Natural killer cell (primary cell): ENCODE measurements at regions not wholly inside any gene's neighbourhood (a gene's known extent, or its start where the extent isn't known, plus 50 kb on each side); places are given as distances from the start of the nearest gene placed in this dataset.

ENCODE experiments used
- ATAC-seq, 3 donors: fragments of 150-1000 bp in 2 of 3; fragments of 200-7000 bp in 1 of 3; cut with Tn5 transposase; 1 replicate in 1 of 3; 2 replicates in 2 of 3; pipeline ENCODE4 v1.10.0; 2021; ENCODE audit warnings: mild to moderate bottlenecking in 2 of 3, moderate library complexity in 2 of 3
- DNase-seq, 2 donors: peaks; one replicate each; pipeline versions ENCODE4 v3.0.0 to v3.0.0-alpha.2; 2013 to 2021; ENCODE audit warnings: mixed read lengths in 1 of 2
- H3K27ac ChIP-seq: one replicate; pipeline ENCODE4 v1.5.1; 2013; ENCODE audit warnings: mild to moderate bottlenecking, low read length
- H3K27me3 ChIP-seq: one replicate; pipeline ENCODE4 v1.6.1; 2013; ENCODE audit warnings: low read length; ENCODE audit not compliant: control insufficient read depth, insufficient read depth
- H3K36me3 ChIP-seq: one replicate; pipeline ENCODE4 v1.6.1; 2013; ENCODE audit warnings: low read length; ENCODE audit not compliant: control insufficient read depth, insufficient read depth
- H3K4me1 ChIP-seq: one replicate; pipeline ENCODE4 v1.6.1; 2013; ENCODE audit warnings: low read length; ENCODE audit not compliant: control insufficient read depth, insufficient read depth
- H3K4me3 ChIP-seq: one replicate; pipeline ENCODE4 v1.5.1; 2013; ENCODE audit warnings: low read length
- H3K9me3 ChIP-seq: one replicate; pipeline ENCODE4 v1.6.1; 2013; ENCODE audit warnings: low read length; ENCODE audit not compliant: control insufficient read depth, insufficient read depth
- H3K27ac Mint-ChIP-seq, 2 donors: one replicate each; pipeline ENCODE4 v1.8.0; 2022; ENCODE audit warnings: mild to moderate bottlenecking in 2 of 2, mixed read lengths in 2 of 2, moderate library complexity in 1 of 2
- H3K27me3 Mint-ChIP-seq, 2 donors: one replicate each; pipeline ENCODE4 v1.8.0; 2022; ENCODE audit warnings: low read depth in 2 of 2, mixed read lengths in 2 of 2
- H3K36me3 Mint-ChIP-seq: one replicate; pipeline ENCODE4 v1.8.0; 2022; ENCODE audit warnings: mixed read lengths
- H3K4me1 Mint-ChIP-seq, 2 donors: one replicate each; pipeline ENCODE4 v1.8.0; 2022; ENCODE audit warnings: mixed read lengths in 2 of 2
- H3K4me3 Mint-ChIP-seq: one replicate; pipeline ENCODE4 v1.8.0; 2022; ENCODE audit warnings: mild to moderate bottlenecking, moderate library complexity, mixed read lengths
- H3K9me3 Mint-ChIP-seq, 2 donors: one replicate each; pipeline ENCODE4 v1.8.0; 2022; ENCODE audit warnings: mixed read lengths in 2 of 2
- WGBS: methylation state at CpG from one replicate; pipeline ENCODE4 v1.1.7; 2013; ENCODE audit warnings: missing lambda C conversion rate; ENCODE audit not compliant: insufficient coverage; 5-methylcytosine and 5-hydroxymethylcytosine counted together
- intact Hi-C: fragments of 100-400 bp; cut with micrococcal nuclease; formaldehyde crosslinking; loops from one replicate; pipeline ENCODE4 v1.14.2; 2022
- TF ChIP-seq, protein P1 (sequence below): fragments of 200-600 bp; IDR thresholded peaks from one replicate; pipeline ENCODE4 v1.8.0; 2022; ENCODE audit warnings: antibody characterized with exemption

- no peaks in the 10 kb centered on the region for H3K4me1 ChIP-seq
- no peaks in the 10 kb centered on the region for H3K27me3 ChIP-seq
- no peaks in the 10 kb centered on the region for H3K36me3 Mint-ChIP-seq
- intact Hi-C loops: no loop called here
- DNase-seq (no peak), ATAC-seq (no peak)
- H3K4me1 Mint-ChIP-seq: no peaks in the 10 kb centered on the region
- H3K27ac Mint-ChIP-seq: no peak overlapping the region
- 89% methylated on average over 8 of the region's 8 CpGs for WGBS
- peaks cover 3 to 5% of the 10 kb centered on the region in 2 donors for H3K9me3 Mint-ChIP-seq
- no peak overlapping the region for H3K4me3 Mint-ChIP-seq
- H3K27me3 Mint-ChIP-seq: no peaks in the 10 kb centered on the region
- H3K27ac ChIP-seq: no peak overlapping the region
- peaks cover 6% of the 10 kb centered on the region for H3K9me3 ChIP-seq
- no peak overlapping the region for H3K4me3 ChIP-seq
- H3K36me3 ChIP-seq: no peaks in the 10 kb centered on the region
- TF ChIP-seq, protein P1, sequence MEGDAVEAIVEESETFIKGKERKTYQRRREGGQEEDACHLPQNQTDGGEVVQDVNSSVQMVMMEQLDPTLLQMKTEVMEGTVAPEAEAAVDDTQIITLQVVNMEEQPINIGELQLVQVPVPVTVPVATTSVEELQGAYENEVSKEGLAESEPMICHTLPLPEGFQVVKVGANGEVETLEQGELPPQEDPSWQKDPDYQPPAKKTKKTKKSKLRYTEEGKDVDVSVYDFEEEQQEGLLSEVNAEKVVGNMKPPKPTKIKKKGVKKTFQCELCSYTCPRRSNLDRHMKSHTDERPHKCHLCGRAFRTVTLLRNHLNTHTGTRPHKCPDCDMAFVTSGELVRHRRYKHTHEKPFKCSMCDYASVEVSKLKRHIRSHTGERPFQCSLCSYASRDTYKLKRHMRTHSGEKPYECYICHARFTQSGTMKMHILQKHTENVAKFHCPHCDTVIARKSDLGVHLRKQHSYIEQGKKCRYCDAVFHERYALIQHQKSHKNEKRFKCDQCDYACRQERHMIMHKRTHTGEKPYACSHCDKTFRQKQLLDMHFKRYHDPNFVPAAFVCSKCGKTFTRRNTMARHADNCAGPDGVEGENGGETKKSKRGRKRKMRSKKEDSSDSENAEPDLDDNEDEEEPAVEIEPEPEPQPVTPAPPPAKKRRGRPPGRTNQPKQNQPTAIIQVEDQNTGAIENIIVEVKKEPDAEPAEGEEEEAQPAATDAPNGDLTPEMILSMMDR: no peak
Observed at GRCh38 chr9:108687006-108687987, 168.5 kb downstream of the ACTL7B start.

- H3K27ac Mint-ChIP-seq: no peak overlapping the region
- no peaks in the 10 kb centered on the region for H3K27me3 ChIP-seq
- H3K4me1 ChIP-seq: no peaks in the 10 kb centered on the region
- H3K4me3 ChIP-seq: no peak overlapping the region
- DNase-seq (no peak), ATAC-seq (no peak)
- no peak overlapping the region for H3K27ac ChIP-seq
- no peaks in the 10 kb centered on the region for H3K4me1 Mint-ChIP-seq
- TF ChIP-seq, protein P1: no peak
- H3K9me3 Mint-ChIP-seq: peaks cover 2 to 3% of the 10 kb centered on the region in 2 donors
- H3K36me3 ChIP-seq: no peaks in the 10 kb centered on the region
- H3K36me3 Mint-ChIP-seq: no peaks in the 10 kb centered on the region
- peaks cover 6% of the 10 kb centered on the region for H3K9me3 ChIP-seq
- intact Hi-C loops: no loop called here
- WGBS: 87% methylated on average over 2 of the region's 4 CpGs
- no peaks in the 10 kb centered on the region for H3K27me3 Mint-ChIP-seq
- no peak overlapping the region for H3K4me3 Mint-ChIP-seq
Observed at GRCh38 chr9:108684288-108685025, 171.3 kb downstream of the ACTL7B start.

DNA sequence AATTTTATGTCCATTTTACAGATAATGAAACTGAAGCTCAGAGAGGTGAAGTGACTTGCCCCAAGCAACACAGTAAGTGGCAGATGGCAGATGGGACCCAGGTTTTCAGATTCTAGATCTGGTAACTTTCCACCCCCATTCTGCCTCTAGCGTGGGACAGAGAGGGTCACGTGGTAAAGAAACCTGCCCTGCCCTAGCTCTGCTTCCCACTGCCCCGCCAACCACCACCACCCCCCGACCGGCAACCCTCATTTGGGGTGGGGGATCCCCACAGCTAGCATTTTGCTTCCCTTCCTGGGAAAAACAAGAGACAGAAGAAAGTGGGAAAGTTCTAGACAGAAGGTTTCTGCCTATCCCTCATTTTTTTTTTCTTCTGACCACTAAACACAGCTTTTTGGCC is 172.5 kb downstream of the ACTL7B start:
- DNase-seq: no peak
- no peak overlapping the region for H3K4me3 Mint-ChIP-seq
- H3K36me3 ChIP-seq: no peaks in the 10 kb centered on the region
- H3K27ac ChIP-seq: no peak overlapping the region
- no peaks in the 10 kb centered on the region for H3K27me3 Mint-ChIP-seq
- no peaks in the 10 kb centered on the region for H3K27me3 ChIP-seq
- H3K4me1 ChIP-seq: no peaks in the 10 kb centered on the region
- H3K4me3 ChIP-seq: no peak overlapping the region
- no peak overlapping the region for H3K27ac Mint-ChIP-seq
- peaks cover 6% of the 10 kb centered on the region for H3K9me3 ChIP-seq
- H3K9me3 Mint-ChIP-seq: peaks cover 2 to 3% of the 10 kb centered on the region in 2 donors
- 79% methylated on average over 2 of the region's 5 CpGs for WGBS
- no peaks in the 10 kb centered on the region for H3K36me3 Mint-ChIP-seq
- no peaks in the 10 kb centered on the region for H3K4me1 Mint-ChIP-seq
- intact Hi-C loops: no loop called here
- TF ChIP-seq, protein P1: no peak
- no peak for ATAC-seq
